Tibial nerve (tissue), 4 donors: ENCODE measurements at regions not wholly inside any gene's neighbourhood (a gene's known extent, or its start where the extent isn't known, plus 50 kb on each side); places are given as distances from the start of the nearest gene placed in this dataset.

Experiments used
- DNase-seq, 2 donors: peaks; one replicate each; pipeline ENCODE4 v3.0.0-alpha.2; 2019; ENCODE audit warnings: low spot score in 2 of 2
- H3K27ac ChIP-seq, 4 donors: fragments of 200-600 bp; sonication (generic) in 3 of 4; one replicate each; pipeline ENCODE4 v1.5.1; 2017 to 2019; ENCODE audit warnings: mild to moderate bottlenecking in 1 of 4
- H3K27me3 ChIP-seq, 2 donors: fragments of 200-600 bp; sonication (generic) in 1 of 2; one replicate each; pipeline versions ENCODE4 v1.5.1 to v1.6.0; 2017 to 2019
- H3K36me3 ChIP-seq, 3 donors: fragments of 200-600 bp; sonication (generic); one replicate each; pipeline ENCODE4 v1.5.1; 2018 to 2019
- H3K4me1 ChIP-seq, 4 donors: fragments of 200-600 bp; sonication (generic) in 3 of 4; one replicate each; pipeline ENCODE4 v1.5.1; 2017 to 2019
- H3K4me3 ChIP-seq, 4 donors: fragments of 200-600 bp; sonication (generic) in 3 of 4; one replicate each; pipeline ENCODE4 v1.5.1; 2017 to 2019; ENCODE audit warnings: mild to moderate bottlenecking in 1 of 4, moderate library complexity in 1 of 4
- H3K9me3 ChIP-seq, 4 donors: fragments of 200-600 bp; sonication (generic) in 3 of 4; one replicate each; pipeline ENCODE4 v1.5.1; 2017 to 2019
- CTCF ChIP-seq, 5 experiments: fragments of 200-600 bp in 3 of 5; fragments of 450-650 bp in 2 of 5; sonication (generic) in 3 of 5; IDR thresholded peaks; one replicate each; pipeline ENCODE4 v1.5.1; 2016 to 2019; ENCODE audit warnings: antibody characterized with exemption in 5 of 5, mild to moderate bottlenecking in 3 of 5, moderate library complexity in 2 of 5
- EP300 ChIP-seq, 2 donors: sonication (generic); formaldehyde crosslinking; IDR thresholded peaks; one replicate each; pipeline ENCODE4 v1.6.1; 2017; ENCODE audit warnings: antibody characterized with exemption in 2 of 2, mild to moderate bottlenecking in 1 of 2
- POLR2A ChIP-seq, 2 donors: fragments of 450-650 bp; IDR thresholded peaks; one replicate each; pipeline ENCODE4 v1.6.1; 2017; ENCODE audit warnings: antibody characterized with exemption in 2 of 2, mild to moderate bottlenecking in 2 of 2, moderate library complexity in 2 of 2
- WGBS, 2 donors: methylation state at CpG; one replicate each; pipeline ENCODE4 v1.1.5; 2018; 5-methylcytosine and 5-hydroxymethylcytosine counted together

- Histone ChIP-seq H3K36me3 (no peaks in the 10 kb centered on the region), H3K9me3 (no peaks in the 10 kb centered on the region), H3K27ac (no peak overlapping the region), H3K4me1 (peaks cover 0 to 15% (median 2%) of the 10 kb centered on the region in 4 donors), H3K27me3 (no peaks in the 10 kb centered on the region), H3K4me3 (no peak overlapping the region)
- 52 to 53% methylated on average over 5 of the region's 5 CpGs for WGBS, 2 donors
- TF ChIP-seq POLR2A (IDR thresholded peaks at IDR 0.05) (no peak), EP300 (IDR thresholded peaks at IDR 0.05) (no peak), CTCF (IDR thresholded peaks at IDR 0.05) (no peak)
- no peak for DNase-seq
Observed at GRCh38 chr5:43997647-43998272, 391.5 kb downstream of the FGF10 start.

- H3K27ac ChIP-seq: no peak overlapping the region
- WGBS, 2 donors: 93 to 97% methylated on average over 2 of the region's 2 CpGs
- H3K36me3 ChIP-seq: no peaks in the 10 kb centered on the region
- peaks cover 0 to 15% (median 2%) of the 10 kb centered on the region in 4 donors for H3K4me1 ChIP-seq
- TF ChIP-seq CTCF (IDR thresholded peaks at IDR 0.05): no peak
- TF ChIP-seq POLR2A (IDR thresholded peaks at IDR 0.05): no peak
- no peak for TF ChIP-seq EP300 (IDR thresholded peaks at IDR 0.05)
- no peak overlapping the region for H3K4me3 ChIP-seq
- H3K9me3 ChIP-seq: no peaks in the 10 kb centered on the region
- DNase-seq: no peak
- no peaks in the 10 kb centered on the region for H3K27me3 ChIP-seq
Observed at GRCh38 chr5:43996221-43996620, 393.0 kb downstream of the FGF10 start.

- Histone ChIP-seq H3K4me3 (no peak overlapping the region), H3K27me3 (no peaks in the 10 kb centered on the region), H3K9me3 (no peaks in the 10 kb centered on the region), H3K4me1 (peaks cover 0 to 15% (median 2%) of the 10 kb centered on the region in 4 donors), H3K36me3 (no peaks in the 10 kb centered on the region), H3K27ac (peak overlapping the region in 1 of 4 donors; percentile 8)
- no peak for DNase-seq
- WGBS, 2 donors: 75 to 76% methylated on average over 3 of the region's 3 CpGs
- no peak for TF ChIP-seq CTCF (IDR thresholded peaks at IDR 0.05)
- TF ChIP-seq POLR2A (IDR thresholded peaks at IDR 0.05): no peak
- TF ChIP-seq EP300 (IDR thresholded peaks at IDR 0.05): no peak
Observed at GRCh38 chr5:43994352-43994708, 391.4 kb downstream of the NNT start.

GRCh38 chr5:43993634-43994351, 390.8 kb downstream of the NNT start:
- H3K9me3 ChIP-seq: no peaks in the 10 kb centered on the region
- peak in 1 of 2 donors; percentile 45 for TF ChIP-seq EP300 (IDR thresholded peaks at IDR 0.05)
- TF ChIP-seq CTCF (IDR thresholded peaks at IDR 0.05): no peak
- H3K4me1 ChIP-seq: peaks cover 0 to 15% (median 2%) of the 10 kb centered on the region in 4 donors
- DNase-seq: no peak
- H3K4me3 ChIP-seq: no peak overlapping the region
- no peaks in the 10 kb centered on the region for H3K27me3 ChIP-seq
- no peaks in the 10 kb centered on the region for H3K36me3 ChIP-seq
- 60 to 63% methylated on average over 9 of the region's 9 CpGs for WGBS, 2 donors
- peak overlapping the region in 1 of 4 donors; percentile 8 for H3K27ac ChIP-seq

GRCh38 chr5:43985411-43985810, 382.4 kb downstream of the NNT start:
- WGBS, 2 donors: 78 to 81% methylated on average over 3 of the region's 3 CpGs
- no peak overlapping the region for H3K4me3 ChIP-seq
- H3K27ac ChIP-seq: no peak overlapping the region
- no peaks in the 10 kb centered on the region for H3K4me1 ChIP-seq
- H3K36me3 ChIP-seq: no peaks in the 10 kb centered on the region
- DNase-seq: no peak
- TF ChIP-seq EP300 (IDR thresholded peaks at IDR 0.05) (no peak), CTCF (IDR thresholded peaks at IDR 0.05) (no peak), POLR2A (IDR thresholded peaks at IDR 0.05) (no peak)
- no peaks in the 10 kb centered on the region for H3K9me3 ChIP-seq
- H3K27me3 ChIP-seq: no peaks in the 10 kb centered on the region
